Cardiac muscle cell (in vitro differentiated cells and primary cell): ENCODE measurements at regions not wholly inside any gene's neighbourhood (a gene's known extent, or its start where the extent isn't known, plus 50 kb on each side); places are given as distances from the start of the nearest gene placed in this dataset.

Experiments
- DNase-seq, 2 donors: peaks; one replicate each; pipeline versions ENCODE4 v3.0.0 to v3.0.0-alpha.2; 2010 to 2017; ENCODE audit warnings: low read depth in 1 of 2, low spot score in 1 of 2
- H3K27ac ChIP-seq: fragments of 200-600 bp; sonication (generic); 2 replicates; pipeline ENCODE4 v1.5.1; 2016
- H3K27me3 ChIP-seq: fragments of 200-600 bp; sonication (generic); 2 replicates; pipeline ENCODE4 v1.6.0; 2016; ENCODE audit warnings: control low read depth
- H3K36me3 ChIP-seq: fragments of 200-600 bp; sonication (generic); 2 replicates; pipeline ENCODE4 v1.5.1; 2016; ENCODE audit warnings: control low read depth
- H3K4me1 ChIP-seq: fragments of 200-600 bp; sonication (generic); 2 replicates; pipeline ENCODE4 v1.8.1; 2017; ENCODE audit warnings: low read depth, mild to moderate bottlenecking, mixed run types
- H3K4me3 ChIP-seq: fragments of 200-600 bp; sonication (generic); 2 replicates; pipeline ENCODE4 v1.5.1; 2016; ENCODE audit warnings: mild to moderate bottlenecking
- H3K9me3 ChIP-seq: fragments of 200-600 bp; sonication (generic); 2 replicates; pipeline ENCODE4 v1.5.1; 2017; ENCODE audit warnings: low read depth, mild to moderate bottlenecking, control low read depth
- TF ChIP-seq, protein P1 (sequence below): IDR thresholded peaks from 2 replicates; pipeline ENCODE4 v1.5.1; 2012; ENCODE audit warnings: low read depth, mild to moderate bottlenecking, low read length

DNA sequence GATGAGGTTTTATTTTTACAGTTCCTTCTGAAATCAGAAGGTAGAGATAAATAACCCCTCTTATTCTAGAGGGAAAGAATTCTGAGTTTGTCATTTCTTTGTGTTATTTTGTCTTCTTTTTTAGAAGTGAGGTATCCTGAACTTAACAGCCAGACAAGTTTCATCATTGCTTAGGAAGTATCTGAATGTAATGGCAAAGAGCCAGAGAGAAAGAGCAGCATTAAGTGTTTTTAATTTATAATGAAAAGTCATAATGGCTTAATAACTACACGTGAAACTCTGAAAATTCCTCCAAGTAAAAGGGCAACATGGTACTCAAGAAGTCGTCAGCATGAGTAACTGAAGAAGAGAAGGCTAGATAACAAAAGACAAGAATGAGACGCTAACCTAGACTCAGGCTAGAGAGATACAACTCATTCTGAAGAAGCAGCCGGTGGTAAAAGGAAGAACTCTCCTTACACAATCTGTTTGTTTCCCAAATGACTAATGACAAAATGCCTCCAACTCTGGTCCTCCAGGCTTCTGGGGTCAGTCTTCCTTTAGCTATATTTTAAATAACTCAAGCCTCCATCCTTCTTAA is 116.2 kb upstream of the NECTIN3 start:
- Histone ChIP-seq H3K9me3 (no peaks in the 10 kb centered on the region), H3K36me3 (no peaks in the 10 kb centered on the region), H3K4me1 (no peaks in the 10 kb centered on the region), H3K4me3 (no peak overlapping the region), H3K27me3 (no peaks in the 10 kb centered on the region), H3K27ac (no peak overlapping the region)
- peak in 1 of 2 donors; percentile 52 for DNase-seq
- TF ChIP-seq, protein P1, sequence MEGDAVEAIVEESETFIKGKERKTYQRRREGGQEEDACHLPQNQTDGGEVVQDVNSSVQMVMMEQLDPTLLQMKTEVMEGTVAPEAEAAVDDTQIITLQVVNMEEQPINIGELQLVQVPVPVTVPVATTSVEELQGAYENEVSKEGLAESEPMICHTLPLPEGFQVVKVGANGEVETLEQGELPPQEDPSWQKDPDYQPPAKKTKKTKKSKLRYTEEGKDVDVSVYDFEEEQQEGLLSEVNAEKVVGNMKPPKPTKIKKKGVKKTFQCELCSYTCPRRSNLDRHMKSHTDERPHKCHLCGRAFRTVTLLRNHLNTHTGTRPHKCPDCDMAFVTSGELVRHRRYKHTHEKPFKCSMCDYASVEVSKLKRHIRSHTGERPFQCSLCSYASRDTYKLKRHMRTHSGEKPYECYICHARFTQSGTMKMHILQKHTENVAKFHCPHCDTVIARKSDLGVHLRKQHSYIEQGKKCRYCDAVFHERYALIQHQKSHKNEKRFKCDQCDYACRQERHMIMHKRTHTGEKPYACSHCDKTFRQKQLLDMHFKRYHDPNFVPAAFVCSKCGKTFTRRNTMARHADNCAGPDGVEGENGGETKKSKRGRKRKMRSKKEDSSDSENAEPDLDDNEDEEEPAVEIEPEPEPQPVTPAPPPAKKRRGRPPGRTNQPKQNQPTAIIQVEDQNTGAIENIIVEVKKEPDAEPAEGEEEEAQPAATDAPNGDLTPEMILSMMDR, result no peak

DNA sequence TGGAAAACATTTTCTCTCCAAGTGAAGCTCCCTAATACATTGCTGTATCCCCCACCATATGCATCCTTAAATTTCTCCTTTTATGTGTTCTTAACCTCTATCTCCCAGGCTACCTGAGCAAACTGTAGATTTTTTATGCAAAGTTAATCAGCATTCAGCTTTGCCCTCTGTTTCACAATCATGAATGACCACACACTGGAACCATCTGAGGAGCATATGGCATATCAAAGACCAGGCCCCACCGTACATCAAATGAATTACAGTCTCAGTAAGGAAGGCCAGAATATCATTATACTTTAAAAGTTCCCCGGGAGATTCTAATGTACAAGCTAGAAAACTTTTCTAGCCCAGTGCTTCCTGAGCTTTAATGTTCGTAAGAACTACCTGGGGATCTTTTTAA is 115.5 kb upstream of the NECTIN3 start:
- H3K27me3 ChIP-seq, result no peaks in the 10 kb centered on the region
- H3K9me3 ChIP-seq, result no peaks in the 10 kb centered on the region
- DNase-seq, result no peak
- H3K36me3 ChIP-seq, result no peaks in the 10 kb centered on the region
- TF ChIP-seq, protein P1, result no peak
- no peak overlapping the region for H3K27ac ChIP-seq
- no peaks in the 10 kb centered on the region for H3K4me1 ChIP-seq
- H3K4me3 ChIP-seq, result no peak overlapping the region

DNA sequence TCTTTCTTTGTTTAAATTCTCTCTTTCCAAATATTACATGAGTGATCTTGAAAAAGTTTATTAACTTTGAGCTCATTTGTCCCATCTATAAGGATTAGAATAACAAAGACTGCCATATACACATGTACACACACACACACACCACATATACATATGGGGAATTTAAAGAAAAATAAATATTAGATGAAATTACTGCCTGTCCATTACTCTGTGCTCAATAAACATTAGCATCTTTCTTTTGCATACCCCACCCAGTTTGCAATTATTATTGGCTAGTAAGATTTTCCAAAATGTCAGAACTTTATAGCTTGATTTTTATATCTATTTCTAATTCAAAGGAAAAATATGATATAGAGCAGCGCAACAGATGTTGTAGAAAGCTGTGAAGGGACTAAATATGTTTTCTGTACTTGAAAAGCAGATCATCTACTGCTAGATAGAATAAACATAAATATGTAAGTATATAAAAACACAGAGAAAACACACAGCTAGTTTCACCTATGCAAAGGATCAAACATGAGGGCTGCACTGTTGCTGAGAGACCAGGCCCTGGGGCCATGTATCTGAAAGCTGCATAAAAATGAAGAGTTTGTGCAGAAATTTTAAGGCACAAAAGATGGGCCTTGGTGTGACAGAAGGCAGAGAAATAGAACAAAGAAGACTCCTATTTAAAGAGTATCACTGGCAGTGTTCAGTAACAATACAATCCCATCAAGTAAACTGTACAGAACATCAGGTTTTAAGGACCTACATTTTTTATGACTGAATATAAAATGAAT is 114.2 kb upstream of the NECTIN3 start:
- Histone ChIP-seq H3K27ac (no peak overlapping the region), H3K4me1 (no peaks in the 10 kb centered on the region), H3K27me3 (no peaks in the 10 kb centered on the region), H3K36me3 (no peaks in the 10 kb centered on the region), H3K4me3 (no peak overlapping the region), H3K9me3 (no peaks in the 10 kb centered on the region)
- TF ChIP-seq, protein P1, result no peak
- DNase-seq, result no peak

DNA sequence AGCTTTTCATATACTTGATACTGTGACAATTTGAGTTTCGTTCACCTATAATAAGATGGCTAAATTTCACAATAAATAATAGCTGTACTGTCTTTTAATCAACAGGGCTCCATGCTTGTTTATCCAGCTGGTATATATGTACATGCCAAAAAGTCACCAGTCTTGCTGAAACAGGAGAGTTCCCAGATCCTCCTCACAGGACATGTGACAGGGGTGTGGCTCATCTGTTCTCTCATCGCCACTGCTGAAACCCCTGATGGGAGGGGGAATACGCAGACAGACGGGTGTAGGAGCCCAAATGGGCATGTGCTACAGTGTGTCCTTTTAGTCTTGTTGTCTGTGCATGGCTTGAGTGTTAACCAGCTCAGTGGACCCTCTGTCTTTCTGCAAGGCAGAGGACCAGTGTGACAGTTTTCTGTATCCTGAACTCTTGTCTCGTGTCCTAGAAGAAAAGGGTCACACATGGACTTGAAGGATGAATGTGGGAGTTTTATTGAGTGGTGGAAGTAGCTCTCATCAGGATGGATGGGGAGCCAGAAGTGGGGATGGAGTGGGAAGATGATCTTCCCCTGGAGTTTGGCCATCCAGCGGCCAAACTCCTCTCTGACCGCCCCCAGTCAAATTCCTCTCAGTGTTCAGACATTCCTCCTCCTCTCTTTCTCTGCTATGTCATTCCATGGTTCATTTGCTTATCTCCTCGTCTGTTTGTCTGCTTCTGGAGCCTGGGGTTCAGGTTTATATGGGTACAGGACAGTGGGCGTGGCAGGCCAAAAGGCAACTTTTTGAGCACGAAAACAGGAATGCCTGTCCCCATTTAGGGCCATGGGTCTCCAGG is 113.1 kb upstream of the NECTIN3 start:
- TF ChIP-seq, protein P1, result no peak
- H3K36me3 ChIP-seq, result no peaks in the 10 kb centered on the region
- no peak for DNase-seq
- no peak overlapping the region for H3K27ac ChIP-seq
- no peak overlapping the region for H3K4me3 ChIP-seq
- no peaks in the 10 kb centered on the region for H3K4me1 ChIP-seq
- no peaks in the 10 kb centered on the region for H3K9me3 ChIP-seq
- no peaks in the 10 kb centered on the region for H3K27me3 ChIP-seq

DNA sequence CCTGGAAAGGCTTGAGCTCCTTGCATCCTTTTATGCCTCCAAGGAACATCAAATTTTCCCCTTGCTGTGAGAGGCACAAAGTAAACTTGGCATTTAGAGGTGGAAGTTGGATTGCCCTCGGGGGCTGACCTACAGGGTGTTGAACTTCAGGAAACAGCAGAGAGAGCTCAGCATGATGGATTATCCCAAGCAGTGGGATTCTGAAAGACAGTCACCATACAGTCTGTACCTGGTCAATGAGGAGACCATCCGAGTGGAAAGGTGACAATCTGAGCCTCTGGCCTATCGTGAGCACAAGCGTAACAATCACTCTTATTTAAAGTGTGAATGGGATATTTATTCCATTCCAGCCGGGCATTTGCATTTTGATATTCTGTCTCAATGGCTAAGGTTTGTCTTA is 105.6 kb upstream of the NECTIN3 start:
- no peaks in the 10 kb centered on the region for H3K9me3 ChIP-seq
- H3K27me3 ChIP-seq, result no peaks in the 10 kb centered on the region
- no peaks in the 10 kb centered on the region for H3K36me3 ChIP-seq
- H3K27ac ChIP-seq, result no peak overlapping the region
- no peaks in the 10 kb centered on the region for H3K4me1 ChIP-seq
- H3K4me3 ChIP-seq, result no peak overlapping the region
- DNase-seq, result no peak
- TF ChIP-seq, protein P1, result no peak
